Superior temporal gyrus (tissue), 1 donor: ENCODE measurements at regions not wholly inside any gene's neighbourhood (a gene's known extent, or its start where the extent isn't known, plus 50 kb on each side); places are given as distances from the start of the nearest gene placed in this dataset.
A peak's percentile ranks its signal among the peaks of the same experiment; 100 is the strongest.

Experiments used
- DNase-seq: peaks from one replicate; pipeline ENCODE4 v3.0.0-alpha.2; 2016; ENCODE audit errors: extremely low spot score

DNA sequence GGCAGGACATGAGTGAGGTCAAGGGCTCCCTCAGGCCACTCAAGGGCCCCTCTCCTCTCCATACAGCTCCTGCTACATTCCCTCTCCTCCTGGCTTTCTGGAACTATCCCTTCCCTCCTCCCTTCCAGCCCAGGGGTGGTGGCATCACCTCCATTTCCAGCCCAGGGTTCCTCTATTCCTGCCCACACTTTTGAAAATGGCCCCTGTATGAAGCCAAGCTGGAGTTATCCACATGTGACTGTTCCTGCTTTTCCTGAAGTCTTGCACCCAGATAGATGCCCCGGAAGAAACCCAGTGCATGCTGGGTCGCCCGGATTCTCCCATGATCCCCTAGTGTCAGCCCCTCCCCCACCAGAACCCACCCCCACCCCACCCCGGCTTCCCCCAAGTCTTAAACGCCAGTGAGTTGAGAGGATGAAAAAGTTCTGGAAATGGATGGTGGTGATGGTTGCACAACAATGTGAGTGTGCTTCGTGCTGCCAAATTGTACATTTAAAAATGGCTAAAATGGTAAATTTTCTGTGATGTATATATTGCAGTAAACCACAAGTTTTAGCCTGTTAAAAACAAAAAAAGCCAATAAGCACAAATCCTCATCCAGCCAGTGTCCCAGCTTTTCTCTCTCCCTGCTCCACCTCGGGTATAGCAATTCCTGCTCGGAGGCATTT lies 136.9 kb downstream of the SCARB1 start:
- DNase-seq: no peak

DNA sequence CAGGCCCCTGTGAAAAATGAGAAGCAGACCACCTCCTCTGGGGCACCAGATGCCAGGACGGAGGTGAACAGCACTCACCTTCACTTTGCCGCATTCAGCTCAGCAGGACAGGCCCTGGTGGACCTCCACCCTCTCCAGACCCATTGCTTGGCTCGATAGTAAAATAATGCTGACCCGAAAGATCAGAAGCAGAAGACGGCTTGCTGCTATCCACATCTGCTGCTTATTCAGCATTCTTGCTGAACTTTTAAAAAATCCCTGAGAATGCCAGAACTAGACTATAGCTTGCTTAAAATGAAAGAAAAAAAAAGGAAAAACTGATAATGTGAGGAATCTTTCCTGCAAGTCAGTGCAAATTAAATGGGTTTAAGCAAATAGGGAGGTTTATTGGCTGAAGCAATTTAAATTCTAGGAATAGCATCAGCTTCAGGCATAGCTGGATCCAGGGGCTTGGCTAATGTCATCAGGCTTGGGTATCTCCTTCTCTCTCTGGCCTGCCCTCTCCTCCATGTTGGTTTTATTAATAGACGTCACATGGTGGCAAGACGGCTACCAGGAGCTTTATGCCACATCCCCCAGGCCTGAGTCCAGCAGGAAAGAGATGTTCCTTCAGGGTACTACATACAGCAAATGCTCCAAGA lies 137.9 kb downstream of the SCARB1 start:
- no peak for DNase-seq

DNA sequence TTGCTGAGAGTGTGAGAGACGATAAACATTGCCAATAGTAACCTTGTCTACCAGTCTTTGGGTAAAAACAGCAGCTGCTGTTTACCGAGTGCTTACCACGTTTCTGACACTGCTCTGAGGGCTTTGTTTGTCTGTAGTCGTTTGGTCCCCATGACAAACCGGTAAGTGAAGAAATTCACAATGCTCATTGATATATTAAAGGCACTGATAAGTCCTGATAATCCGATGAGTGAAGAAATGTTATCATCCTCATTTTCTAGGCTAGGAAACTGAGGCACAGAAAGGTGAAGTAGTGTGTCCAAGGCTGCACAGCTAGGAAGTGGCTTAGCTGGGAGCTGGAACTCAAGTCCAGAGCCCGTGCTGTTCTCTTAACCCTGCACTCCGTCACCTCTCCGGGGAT lies 138.6 kb downstream of the SCARB1 start:
- DNase-seq: no peak

DNA sequence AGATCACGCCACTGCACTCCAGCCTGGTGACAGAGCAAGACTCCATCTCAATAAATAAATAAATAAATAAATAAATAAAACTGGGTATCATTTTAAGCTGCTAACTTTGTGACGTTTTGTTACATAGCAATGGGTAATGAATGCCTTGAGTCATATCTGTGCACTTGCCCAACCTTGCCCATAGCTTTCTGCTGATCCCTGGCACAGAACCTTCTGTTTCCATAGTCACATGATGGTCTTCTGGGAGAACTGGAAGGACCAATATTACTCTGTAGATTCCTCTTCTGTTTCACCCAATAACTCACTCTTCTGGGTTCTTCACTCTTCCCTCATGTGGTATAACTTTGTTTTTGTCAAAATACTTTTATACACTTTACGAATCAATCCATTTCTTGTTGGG lies 140.8 kb downstream of the SCARB1 start:
- DNase-seq: no peak

DNA sequence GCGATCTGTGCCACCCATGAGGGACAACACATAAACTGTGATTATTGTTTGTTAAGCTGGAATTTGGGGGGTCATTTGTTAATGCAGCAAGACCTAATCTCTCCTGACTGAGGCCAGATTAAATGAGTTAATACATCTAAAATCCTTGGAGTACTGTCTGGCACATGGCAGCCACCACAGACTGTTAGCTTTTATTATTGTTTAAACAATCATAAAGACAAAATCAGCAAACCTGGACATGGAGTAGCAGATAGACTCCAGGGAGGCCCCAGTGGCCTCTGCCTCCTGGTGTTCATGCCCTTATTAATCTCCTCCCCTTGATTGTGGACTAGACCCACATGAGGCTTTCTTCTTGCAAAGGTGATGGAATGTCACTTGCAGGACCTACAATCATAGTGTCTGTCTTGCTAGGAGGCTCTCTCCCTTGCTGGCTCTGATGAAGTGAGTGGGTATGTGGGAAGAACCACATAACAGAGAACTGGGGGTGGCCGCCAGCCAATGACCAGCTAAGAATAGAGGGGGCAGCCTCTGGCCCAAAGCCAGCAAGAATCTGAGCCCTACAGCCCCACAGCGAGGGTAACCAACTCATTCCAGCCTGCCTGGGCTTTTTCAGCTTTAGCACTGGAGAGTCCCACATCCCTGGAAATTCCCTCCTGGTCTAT lies 142.0 kb downstream of the SCARB1 start:
- DNase-seq: no peak

DNA sequence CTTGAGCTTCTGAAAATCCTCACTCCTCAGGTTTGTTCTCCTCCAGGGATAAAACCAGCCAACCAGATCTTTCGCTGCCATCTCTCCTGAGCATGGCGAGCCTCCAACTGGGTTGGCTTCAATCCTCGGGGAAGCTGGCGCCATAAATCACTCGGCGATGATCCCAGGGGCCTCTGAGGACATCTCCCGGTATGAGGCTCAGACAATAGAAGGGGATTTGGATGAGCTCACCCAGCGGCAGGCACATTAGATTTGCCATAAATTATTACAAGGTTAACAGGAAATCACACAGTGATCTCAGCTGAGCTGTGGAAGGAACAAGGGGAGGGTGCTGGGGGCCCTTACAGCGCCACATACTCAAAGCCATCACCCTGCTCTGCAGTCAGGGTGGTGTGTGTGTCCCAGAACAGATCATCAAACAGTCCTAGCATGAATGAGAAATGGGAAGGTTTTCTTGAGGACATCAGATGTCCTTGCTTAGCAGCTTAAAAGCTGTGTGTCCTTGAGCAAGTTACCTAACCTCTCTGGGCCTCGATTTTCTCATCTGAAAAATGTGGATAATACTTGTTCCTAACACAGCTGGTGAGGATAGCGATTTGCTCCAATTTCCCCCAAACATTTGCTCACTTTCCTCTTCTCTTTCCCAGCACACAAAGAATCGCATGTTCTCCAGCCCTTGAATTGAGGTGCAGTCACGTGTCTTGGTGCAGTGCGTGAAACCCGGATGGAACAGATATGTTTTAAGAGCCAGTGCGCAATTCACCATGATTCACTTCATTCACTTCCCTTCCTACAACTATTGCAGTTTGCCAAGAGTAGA lies 142.8 kb downstream of the SCARB1 start:
- peak; percentile 73 for DNase-seq

DNA sequence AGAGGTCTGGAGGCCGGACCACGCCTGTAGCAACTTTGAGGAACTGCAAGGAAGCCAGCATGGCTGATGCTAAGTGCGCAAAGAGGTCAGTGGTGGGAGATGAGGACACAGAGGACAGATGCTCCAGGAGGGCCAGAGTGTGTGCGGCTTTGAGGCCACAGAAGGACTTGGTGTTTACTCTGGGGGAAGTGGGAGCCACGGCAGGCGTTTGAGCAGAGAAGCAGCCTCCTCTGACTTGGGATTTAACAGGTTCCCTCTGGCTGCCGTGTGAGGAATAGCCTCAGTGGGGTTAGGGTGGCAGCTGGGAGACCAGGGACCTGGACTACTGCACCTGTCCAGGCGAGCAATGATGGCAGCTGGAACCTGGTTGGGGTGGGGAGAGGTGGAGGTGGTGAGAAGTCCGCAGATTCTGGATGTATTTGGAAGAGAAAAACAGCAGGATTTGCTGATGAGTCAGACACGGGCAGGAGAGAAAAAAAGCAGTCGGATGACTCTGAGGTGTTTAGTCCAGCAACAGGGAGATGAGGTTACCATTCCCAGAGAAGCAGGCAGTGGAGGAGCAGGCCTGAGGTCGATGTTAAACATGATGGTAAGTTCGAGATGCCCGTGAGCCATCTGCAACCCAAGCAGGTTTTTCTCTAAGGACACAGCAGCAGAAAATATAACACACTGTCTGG lies 143.5 kb downstream of the SCARB1 start:
- DNase-seq: peak; percentile 54

DNA sequence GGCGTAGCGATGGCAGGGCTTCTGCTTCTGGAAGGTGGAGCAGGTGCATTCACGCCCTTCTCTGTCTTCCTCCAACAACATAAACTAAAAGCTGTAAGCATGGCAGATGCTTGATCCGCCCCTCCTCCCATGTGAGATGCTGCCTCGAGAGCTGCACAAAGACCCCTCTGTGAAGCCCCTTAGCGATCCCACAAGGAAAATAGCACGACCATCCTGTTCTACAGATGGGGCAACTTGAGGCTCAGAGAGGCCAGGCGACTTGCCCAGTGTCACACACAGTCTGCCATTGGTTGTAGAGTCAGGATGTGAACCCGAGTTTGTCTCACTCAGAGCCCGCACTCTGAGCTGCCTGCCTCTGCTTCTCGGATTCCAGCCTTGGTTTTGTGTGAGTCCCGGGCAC lies 144.4 kb downstream of the SCARB1 start:
- no peak for DNase-seq

DNA sequence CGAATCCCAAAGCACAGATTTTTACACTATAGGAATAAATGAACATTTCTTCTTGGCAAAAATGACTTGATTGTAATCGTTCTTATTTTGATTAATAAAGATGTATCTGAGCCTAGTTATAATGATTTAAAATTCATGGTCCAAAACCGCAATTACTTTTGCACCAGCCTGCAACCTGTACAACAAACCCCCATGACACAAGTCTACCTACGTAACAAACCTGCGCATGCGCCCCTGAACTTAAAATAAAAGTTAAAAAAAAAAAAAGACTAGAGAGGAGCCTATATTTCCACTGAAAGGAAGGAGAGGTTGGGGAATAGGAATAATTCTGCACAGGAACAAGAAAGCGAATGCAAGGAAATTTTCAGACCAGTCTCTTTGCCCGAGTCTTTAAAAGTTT lies 145.2 kb downstream of the SCARB1 start:
- DNase-seq: no peak

DNA sequence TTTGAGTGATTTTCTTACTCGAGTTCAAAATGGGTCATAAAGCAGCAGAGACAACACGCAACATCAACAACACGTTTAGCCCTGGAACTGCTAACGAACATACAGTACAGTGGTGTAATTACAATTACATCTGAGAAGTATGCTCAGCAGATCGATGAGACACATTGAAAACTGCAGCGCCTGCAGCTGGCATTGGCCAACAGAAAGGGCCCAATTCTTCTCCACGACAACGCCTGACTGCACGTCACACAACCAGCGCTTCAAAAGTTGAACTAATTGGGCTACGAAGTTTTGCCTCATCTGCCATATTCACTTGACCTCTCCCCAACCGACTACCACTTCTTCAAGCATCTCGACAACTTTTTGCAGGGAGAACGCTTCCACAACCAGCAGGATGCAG lies 145.6 kb downstream of the SCARB1 start:
- no peak for DNase-seq

DNA sequence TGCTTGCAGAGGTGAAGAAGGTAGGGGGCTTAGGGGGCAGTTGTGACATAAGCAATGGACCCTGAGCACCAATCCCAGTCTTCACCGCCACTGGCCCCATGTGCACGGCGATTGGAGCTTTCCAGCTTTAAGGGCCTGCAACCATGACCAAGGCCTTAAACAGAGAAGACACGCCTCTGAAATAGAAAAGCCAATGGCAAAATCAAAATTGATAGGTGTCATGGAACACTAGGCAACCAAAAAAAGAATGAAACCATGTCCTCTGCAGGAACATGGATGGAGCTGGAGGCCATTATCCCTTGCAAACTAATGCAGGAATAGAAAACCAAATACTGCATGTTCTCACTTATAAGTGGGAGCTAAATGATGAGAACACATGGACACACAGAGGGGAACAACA lies 146.3 kb downstream of the SCARB1 start:
- no peak for DNase-seq

DNA sequence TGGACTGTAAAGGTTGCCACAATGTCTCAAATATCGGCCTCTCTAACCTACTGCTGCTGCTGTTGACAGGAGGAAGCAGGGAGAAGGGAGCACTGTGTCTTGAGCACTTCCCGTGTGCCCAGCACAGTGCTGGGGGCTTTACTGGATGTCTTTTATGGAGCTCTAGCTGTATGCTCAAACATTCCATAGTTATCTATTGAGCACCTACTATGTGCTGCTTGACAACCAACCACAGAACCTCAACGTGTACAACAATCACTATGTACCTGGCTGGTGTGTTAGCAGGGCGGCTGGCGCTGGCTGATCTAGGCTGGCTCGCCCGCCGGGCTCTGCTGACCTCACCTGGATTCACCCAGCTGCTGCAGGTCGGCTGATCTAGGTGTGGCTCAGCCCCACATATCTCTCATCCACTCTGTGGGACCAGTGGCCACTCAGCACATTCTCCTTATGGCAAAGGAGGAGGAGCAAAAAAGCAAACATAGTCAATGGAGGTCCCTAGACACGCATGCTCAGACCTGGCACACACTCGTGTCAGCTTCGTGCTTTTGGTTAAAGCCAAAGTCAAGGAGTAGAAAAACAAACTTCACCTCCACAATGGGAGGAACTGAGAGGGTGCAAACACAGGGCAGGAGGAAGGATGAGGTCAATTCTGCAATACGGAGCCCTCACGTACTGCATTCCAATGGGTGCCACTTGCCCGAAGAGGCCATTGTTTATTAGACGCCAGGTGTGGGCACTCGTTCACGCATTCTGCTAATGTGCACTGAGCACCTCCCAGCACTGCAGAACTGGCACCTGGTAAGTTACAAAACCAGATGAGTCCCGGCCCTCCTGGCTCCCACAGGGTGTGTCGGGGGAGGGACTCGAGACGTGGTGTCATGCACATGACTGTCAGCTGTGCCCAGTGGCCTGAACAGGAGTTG lies 147.2 kb downstream of the SCARB1 start:
- DNase-seq: no peak

DNA sequence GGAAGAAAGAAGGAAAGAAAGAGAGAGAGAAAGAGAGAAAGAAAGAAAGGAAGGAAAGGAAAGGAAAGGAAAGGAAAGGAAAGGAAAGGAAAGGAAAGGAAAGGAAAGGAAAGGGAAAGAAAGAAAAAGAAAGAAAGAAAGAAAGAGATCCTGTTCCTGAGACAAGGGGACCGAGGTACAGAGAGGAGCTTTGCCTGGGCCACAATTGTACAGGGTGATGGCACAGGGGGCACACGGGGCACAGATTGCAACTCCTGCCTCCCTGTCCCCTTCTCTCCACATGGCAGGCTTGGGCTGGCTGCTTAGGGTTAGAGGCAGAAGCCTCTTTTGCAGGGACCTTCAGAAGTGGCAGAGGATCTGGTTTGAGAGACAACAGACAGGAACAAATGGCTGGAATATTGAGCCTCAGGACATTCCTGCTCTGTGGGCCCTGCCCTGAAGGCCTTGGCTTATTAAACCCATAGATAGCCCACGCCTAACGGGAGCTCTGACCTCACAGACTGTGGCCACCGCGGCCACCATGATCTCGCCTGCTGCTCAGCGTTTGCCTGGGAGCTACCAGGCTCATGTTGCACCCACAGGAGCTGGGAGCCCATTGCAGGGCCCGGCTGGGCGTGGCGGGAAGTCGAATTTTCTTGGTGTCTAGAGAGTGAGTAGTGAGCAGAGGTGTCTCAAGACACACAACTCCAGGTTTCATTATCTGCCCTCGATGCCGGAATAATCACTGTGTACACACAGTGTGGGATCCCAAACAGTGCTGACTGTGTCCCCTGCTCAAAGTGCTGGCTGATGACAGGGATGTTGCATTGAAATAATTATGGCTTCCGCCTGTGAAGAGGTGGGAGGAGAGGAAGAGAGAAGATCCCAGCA lies 147.9 kb upstream of the NCOR2 start:
- DNase-seq: no peak

DNA sequence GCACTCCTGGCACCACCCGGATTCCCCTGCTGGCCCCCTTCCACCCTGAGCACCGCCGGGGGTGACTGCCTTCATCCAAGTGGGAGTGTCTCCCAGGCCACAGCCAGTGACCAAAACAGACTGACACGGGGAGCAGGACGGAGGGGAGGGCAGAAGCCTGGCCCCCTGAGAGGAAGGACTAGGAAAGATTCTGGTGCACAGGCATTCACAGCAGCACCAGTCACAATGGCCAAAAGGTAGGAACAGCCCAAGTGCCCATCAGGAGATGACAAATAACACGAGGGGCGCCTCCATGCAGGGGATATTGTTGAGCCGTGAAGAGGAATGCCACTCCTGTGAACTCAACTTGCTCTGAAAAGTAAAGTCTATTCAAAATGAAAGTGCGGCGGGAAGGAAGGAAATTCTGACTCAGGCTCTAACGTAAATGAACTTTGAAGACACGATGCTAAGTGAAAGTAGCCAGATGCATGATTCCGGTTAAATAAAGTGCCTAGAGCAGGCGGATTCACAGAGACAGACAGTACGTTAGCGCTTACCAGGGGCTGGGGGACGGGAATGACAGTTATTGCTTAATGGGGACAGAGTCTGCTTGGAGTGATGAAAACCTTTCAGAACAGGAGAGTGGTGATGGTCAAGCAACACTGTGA lies 146.1 kb upstream of the NCOR2 start:
- DNase-seq: peak; percentile 42

DNA sequence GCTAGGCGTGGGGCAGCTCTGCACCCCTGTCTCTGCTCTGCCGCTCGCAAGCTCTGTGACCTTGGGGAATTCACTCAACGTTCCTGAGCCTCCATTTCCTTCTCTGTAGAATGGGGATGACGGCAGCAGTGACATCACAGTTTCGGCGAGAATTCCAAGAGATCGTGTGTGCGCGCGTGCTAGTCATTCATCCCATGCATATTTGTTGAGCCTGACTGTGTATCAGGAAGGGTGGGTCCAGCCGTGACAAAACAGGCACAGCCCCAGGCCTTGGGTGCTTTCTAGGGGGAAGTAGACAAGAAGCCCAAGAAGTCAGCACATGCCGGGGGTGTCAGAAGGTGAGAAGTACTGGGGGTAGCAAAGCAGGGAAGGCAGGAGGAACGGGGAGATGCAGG lies 145.6 kb upstream of the NCOR2 start:
- DNase-seq: no peak

DNA sequence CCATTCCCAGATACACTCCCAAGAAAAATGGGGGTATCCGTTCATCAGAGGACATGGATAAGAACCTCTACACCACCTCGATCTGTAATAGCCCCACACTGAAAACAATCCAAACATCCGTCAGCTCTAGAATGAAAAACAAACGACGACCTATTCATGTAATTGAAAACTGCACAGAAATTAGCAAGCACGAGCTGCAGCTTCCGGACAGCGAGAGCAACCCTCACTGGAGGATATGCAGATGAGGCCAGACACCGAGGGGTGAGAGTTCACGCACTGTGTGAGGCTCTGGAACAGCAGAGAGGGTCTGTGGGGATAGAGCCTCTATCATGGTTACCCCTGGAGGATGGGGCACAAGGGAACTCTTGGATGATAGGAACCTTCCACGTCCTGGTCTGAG lies 143.9 kb upstream of the NCOR2 start:
- DNase-seq: no peak

DNA sequence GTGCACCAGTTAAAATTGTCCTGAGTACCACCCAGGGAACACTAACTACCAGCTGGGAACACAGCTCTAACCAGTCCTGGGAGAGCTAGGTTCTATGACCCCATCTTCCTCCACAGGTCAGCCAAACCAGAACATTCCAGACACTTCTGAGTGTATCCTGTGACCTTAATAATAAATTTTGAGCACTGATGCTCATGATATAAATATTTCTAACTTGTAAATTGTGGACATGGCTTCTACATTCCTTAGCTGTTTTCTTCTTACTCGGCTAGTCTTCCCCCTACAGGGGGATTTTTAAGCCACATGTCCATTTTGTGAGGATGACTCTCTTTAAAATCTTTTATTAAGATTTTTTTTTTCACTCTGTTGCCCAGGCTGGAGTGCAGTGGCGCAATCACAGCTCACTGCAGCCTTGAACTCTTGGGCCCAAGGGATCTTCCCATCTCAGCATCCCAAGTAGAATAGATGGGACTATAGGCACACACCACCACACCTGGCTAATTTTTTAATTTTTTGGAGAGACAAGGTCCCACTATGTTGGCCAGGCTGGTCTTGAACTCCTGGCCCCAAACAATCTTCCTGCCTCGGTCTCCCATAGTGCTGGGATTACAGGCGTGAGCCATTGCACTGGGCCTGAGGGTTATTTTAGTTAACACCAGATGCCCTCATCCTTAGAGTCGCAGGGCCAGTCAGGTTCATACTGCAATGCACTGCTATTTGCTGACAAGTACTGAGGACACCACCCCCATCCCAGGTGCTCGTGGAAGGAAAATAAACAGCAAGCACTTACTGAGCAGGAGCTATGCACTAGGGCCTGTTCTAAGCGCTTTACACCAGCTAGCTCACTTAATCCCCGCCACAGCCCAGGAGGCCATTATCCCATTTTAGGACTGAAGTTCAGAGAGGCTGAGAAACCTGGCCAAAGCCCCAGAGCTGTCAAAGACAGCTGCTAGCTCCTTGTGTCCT lies 142.6 kb upstream of the NCOR2 start:
- no peak for DNase-seq

DNA sequence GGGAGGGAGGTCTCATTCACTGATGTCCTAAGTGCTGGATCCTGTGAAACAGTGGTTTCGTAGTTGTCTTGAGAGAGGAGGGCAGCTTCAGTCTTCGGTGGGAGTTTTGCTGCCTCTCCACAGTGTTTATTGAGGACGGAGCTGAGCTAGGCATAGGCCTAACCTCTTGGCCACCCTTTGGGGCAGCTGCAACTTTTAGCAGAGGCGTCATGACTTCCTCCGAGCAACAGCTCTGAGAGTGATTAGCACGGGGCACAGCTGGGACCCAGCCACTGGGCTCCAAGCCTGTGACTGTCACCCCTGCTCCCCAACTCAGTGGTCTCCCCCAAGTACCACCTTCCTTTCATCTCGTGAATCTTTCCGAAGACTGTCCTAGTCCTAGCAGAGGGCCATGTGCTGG lies 139.9 kb upstream of the NCOR2 start:
- no peak for DNase-seq
